GM12874 (cell line): ENCODE measurements at regions not wholly inside any gene's neighbourhood (a gene's known extent, or its start where the extent isn't known, plus 50 kb on each side); places are given as distances from the start of the nearest gene placed in this dataset.

Experiments used
- TF ChIP-seq, protein P1 (sequence below): IDR thresholded peaks from 2 replicates; pipeline ENCODE4 v1.5.1; 2011; ENCODE audit warnings: low read depth, mild to moderate bottlenecking, control low read depth, low read length, moderate library complexity; ENCODE audit not compliant: insufficient read depth

GRCh38 chr17:14454746-14455145 lies 153.9 kb downstream of the HS3ST3B1 start:
- TF ChIP-seq, protein P1, sequence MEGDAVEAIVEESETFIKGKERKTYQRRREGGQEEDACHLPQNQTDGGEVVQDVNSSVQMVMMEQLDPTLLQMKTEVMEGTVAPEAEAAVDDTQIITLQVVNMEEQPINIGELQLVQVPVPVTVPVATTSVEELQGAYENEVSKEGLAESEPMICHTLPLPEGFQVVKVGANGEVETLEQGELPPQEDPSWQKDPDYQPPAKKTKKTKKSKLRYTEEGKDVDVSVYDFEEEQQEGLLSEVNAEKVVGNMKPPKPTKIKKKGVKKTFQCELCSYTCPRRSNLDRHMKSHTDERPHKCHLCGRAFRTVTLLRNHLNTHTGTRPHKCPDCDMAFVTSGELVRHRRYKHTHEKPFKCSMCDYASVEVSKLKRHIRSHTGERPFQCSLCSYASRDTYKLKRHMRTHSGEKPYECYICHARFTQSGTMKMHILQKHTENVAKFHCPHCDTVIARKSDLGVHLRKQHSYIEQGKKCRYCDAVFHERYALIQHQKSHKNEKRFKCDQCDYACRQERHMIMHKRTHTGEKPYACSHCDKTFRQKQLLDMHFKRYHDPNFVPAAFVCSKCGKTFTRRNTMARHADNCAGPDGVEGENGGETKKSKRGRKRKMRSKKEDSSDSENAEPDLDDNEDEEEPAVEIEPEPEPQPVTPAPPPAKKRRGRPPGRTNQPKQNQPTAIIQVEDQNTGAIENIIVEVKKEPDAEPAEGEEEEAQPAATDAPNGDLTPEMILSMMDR, result no peak

- TF ChIP-seq, protein P1, result no peak
Measured at GRCh38 chr17:14452856-14453255, 152.0 kb downstream of the HS3ST3B1 start.

GRCh38 chr17:14451729-14452191 lies 150.9 kb downstream of the HS3ST3B1 start:
- TF ChIP-seq, protein P1, result no peak

GRCh38 chr17:14448818-14449217 lies 147.9 kb downstream of the HS3ST3B1 start:
- TF ChIP-seq, protein P1, result no peak

DNA sequence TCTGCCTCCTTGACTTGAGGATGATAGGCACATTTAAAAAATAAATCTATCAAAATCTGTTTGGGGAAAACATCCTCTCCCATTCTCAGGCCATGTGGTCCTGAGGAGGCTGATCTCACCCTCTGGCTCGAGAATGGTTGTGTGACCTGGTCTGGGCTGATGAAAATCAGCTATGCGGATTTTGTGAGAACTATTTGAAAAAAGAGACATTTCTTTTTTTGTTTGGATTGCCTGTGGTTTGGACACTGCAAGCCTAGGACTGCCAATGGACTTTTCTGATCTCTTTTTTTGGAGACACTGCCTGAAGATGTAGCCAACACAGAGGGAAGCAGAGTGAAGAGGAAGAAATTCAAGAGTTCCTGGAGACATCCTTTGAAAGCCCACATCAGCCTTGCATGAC lies 145.9 kb downstream of the HS3ST3B1 start:
- TF ChIP-seq, protein P1, result no peak

GRCh38 chr17:14444915-14445314 lies 144.0 kb downstream of the HS3ST3B1 start:
- TF ChIP-seq, protein P1, result no peak

GRCh38 chr17:14442798-14443528 lies 142.1 kb downstream of the HS3ST3B1 start:
- TF ChIP-seq, protein P1, result no peak
